ENCODE measurements at regions not wholly inside any gene's neighbourhood (a gene's known extent, or its start where the extent isn't known, plus 50 kb on each side); places are given as distances from the start of the nearest gene placed in this dataset.
A peak's percentile ranks its signal among the peaks of the same experiment; 100 is the strongest.

GRCh38 chr18:75497576-75498235 lies 70.2 kb upstream of the SMIM21 start:
- no peak for DNase-seq (ENCODE audit: low read depth)

- DNase-seq (ENCODE audit: low read depth), result no peak
These were observed 68.6 kb upstream of the SMIM21 start for GRCh38 chr18:75496151-75496550.

- DNase-seq (ENCODE audit: low read depth), result no peak
These were observed 65.3 kb upstream of the SMIM21 start for GRCh38 chr18:75492852-75493251.

- peak; percentile 67 for DNase-seq (ENCODE audit: low read depth)
These were observed 63.9 kb upstream of the SMIM21 start for GRCh38 chr18:75491361-75491760.

DNA sequence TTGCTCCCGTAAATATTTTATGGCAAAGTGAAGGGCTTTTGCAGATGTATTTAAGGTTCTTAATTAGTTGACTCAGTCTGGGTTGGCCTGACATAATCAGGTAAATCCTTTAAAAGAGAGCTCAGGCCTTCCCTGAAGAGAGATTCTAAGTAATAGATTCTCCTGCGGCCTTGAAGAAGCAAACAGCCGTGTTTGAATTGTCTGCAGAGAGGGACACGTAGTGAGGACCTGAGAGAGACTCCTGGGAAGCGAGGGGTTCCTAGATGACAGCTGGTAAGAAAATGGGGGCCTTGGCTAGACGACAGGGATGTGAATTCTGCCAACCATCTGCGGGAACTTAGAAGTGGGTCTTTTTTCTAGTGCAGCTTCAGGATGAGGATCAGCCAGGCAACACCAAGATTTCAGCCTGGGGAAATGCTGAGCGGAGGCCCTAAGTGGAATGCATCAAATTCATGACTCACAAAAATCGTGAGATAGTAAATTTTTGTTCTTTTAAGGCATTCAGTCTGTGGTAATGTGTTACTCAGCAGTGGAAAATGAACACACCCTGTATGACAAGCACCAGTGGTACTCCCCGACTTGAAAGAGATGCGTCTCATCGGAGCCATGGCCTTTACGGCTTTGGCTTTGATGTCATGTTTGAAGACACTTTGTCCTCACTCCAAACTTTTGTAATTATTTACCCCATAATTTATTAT lies 62.1 kb upstream of the SMIM21 start:
- peak; percentile 98 for DNase-seq (ENCODE audit: low read depth)

DNA sequence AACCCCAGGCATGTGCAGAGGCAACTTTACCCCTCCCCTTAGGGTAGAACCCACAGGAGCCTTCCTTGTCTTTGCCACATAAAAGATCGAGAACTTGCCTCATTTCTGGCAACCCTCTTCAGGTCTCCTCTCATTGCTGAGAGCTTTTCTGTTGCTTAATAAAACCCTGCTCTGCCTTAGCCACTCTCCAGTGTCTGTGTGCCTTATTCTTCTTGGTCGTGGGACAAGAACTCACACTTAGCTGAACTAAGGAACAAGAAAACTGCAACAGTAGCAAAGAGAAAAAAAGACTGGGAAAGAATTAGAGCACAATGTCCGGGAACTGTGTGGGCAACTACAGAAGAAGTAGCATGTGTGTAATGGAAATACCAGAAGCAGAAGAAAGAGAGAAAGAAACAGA lies 56.2 kb upstream of the SMIM21 start:
- no peak for DNase-seq (ENCODE audit: low read depth)

DNA sequence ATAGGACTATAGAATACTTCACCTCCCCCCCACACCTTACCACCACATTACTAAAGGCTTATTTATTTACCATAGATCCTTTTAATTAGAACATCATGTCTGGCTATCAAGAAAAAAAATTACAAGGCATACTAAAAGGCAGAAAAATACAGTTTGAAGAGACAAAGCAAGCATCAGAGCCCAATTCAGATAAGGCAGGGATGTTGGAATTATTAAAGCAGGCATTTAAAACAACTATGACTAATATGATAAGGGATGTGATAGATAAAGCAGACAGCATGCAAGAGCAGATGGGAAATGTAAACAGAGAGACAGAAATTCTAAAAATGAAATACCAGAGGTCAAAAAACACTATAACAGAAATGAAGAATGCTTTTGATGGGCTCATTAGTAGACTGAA lies 55.4 kb upstream of the SMIM21 start:
- DNase-seq (ENCODE audit: low read depth), result no peak

- DNase-seq (ENCODE audit: low read depth), result no peak
These were observed 53.0 kb upstream of the SMIM21 start for GRCh38 chr18:75480487-75480886.

GRCh38 chr18:75478996-75479880 lies 51.7 kb upstream of the SMIM21 start:
- peak; percentile 71 for DNase-seq (ENCODE audit: low read depth)

DNA sequence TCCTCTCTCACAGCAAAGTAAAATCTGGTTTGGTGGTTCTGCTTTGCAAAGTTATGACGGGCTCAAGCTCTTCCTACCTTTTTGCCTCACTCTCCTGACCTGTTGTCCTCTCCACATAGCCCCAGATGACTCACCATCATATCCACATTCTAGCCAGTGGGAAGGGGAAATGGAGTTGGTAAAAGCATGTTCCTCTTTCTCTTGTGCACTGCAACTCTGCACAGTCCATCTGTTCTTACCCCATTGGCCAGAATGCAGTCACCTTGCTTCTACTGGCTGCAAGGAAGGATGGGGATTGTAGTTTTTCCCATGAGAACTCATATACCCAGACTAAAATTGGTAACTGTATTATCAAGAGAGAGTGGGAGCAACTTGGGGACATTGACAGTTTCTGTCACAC lies 50.4 kb upstream of the SMIM21 start:
- peak; percentile 52 for DNase-seq (ENCODE audit: low read depth)
